Endothelial cell (in vitro differentiated cells): ENCODE measurements at regions not wholly inside any gene's neighbourhood (a gene's known extent, or its start where the extent isn't known, plus 50 kb on each side); places are given as distances from the start of the nearest gene placed in this dataset.

ENCODE experiments used
- DNase-seq: peaks from one replicate; pipeline ENCODE4 v3.0.0; 2021; ENCODE audit warnings: low spot score
- H3K27ac Mint-ChIP-seq: one replicate; pipeline ENCODE4 v1.8.0; 2021; ENCODE audit warnings: mixed read lengths, inconsistent platforms; ENCODE audit not compliant: unreplicated experiment
- H3K27me3 Mint-ChIP-seq: one replicate; pipeline ENCODE4 v1.8.0; 2021; ENCODE audit warnings: mild to moderate bottlenecking, moderate library complexity, mixed read lengths, inconsistent platforms; ENCODE audit not compliant: unreplicated experiment
- H3K36me3 Mint-ChIP-seq: one replicate; pipeline ENCODE4 v1.8.0; 2021; ENCODE audit warnings: mild to moderate bottlenecking, low read depth, mixed read lengths, inconsistent platforms; ENCODE audit not compliant: unreplicated experiment
- H3K4me1 Mint-ChIP-seq: one replicate; pipeline ENCODE4 v1.8.0; 2021; ENCODE audit warnings: mild to moderate bottlenecking, mixed read lengths, inconsistent platforms; ENCODE audit not compliant: unreplicated experiment
- H3K4me3 Mint-ChIP-seq: one replicate; pipeline ENCODE4 v1.8.0; 2021; ENCODE audit warnings: mild to moderate bottlenecking, mixed read lengths, inconsistent platforms; ENCODE audit not compliant: unreplicated experiment
- H3K9me3 Mint-ChIP-seq: one replicate; pipeline ENCODE4 v1.8.0; 2021; ENCODE audit warnings: mixed read lengths, inconsistent platforms; ENCODE audit not compliant: unreplicated experiment
- TF ChIP-seq, protein P1 (sequence below): fragments of 200-600 bp; sonication (generic); IDR thresholded peaks from one replicate; pipeline ENCODE4 v1.5.0; 2021; ENCODE audit warnings: antibody characterized with exemption; ENCODE audit not compliant: unreplicated experiment

DNA sequence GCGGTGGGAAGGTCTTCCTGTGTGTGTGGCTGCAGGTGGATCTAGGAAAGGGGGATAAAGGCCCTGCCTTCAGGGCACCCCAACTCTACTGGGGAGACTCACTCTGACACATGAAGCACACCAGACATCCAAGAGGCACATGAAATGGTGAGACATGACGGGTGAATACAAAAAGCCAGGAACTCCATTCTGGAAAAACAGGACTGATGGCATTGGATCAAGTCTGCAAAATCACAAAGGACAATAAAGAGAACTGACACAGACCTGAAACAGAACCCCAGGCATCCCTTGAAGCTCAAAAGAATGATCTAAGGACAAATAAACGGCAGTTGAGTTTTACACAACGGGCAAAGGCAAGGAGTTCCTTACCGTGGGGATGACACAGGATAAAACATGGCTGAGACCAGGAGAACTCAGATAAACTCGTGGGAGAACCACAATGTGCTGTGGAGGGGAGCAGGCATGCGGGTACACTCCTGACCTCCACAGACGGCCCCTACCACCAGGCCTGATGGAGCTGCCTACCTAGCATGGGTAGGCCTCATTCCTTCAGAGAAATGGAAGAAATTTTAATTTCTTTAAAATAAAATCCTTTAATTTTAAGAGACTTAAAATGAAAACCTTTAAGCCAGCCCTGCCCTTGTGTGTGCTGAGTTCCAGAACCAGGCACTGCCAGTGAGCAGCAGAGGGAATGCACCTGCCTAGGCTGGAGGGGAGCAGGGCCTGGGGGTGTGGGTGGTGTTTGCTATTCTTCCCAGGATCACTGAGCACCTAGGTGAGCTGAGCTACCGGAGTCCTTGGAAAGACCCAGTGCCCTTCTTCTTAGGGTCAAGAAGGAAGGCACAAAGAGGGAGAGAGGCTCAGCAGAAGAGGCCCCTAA lies 100.1 kb downstream of the SINHCAF start:
- Mint-ChIP-seq H3K27me3 (peaks cover 7% of the 10 kb centered on the region), H3K27ac (peak overlapping the region; percentile 57), H3K36me3 (peaks cover 3% of the 10 kb centered on the region)

DNA sequence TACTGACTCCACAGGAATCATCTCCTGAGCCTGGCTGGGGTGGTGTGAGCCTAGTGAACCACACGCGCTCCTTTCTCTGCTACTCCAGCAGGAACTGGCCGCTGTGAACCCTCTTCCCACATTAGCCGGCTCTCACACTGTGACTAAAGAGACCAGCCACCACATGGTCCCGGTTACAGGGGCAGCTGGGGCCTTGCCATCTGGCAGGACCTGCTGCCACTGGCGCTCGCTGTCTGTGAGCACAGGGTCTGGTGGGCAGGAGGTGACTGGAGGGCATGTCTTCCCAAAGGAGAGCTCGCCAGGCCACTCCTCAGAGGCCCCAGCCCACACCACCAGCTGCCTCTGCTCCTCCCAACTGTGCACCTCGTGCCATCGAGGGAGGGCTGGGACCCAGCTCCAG lies 99.3 kb downstream of the SINHCAF start:
- Mint-ChIP-seq H3K36me3 (peaks cover 3% of the 10 kb centered on the region), H3K9me3 (no peaks in the 10 kb centered on the region), H3K4me3 (no peak overlapping the region), H3K27ac (no peak overlapping the region), H3K4me1 (peaks cover 16% of the 10 kb centered on the region), H3K27me3 (peaks cover 7% of the 10 kb centered on the region)
- DNase-seq, result no peak
- TF ChIP-seq, protein P1, sequence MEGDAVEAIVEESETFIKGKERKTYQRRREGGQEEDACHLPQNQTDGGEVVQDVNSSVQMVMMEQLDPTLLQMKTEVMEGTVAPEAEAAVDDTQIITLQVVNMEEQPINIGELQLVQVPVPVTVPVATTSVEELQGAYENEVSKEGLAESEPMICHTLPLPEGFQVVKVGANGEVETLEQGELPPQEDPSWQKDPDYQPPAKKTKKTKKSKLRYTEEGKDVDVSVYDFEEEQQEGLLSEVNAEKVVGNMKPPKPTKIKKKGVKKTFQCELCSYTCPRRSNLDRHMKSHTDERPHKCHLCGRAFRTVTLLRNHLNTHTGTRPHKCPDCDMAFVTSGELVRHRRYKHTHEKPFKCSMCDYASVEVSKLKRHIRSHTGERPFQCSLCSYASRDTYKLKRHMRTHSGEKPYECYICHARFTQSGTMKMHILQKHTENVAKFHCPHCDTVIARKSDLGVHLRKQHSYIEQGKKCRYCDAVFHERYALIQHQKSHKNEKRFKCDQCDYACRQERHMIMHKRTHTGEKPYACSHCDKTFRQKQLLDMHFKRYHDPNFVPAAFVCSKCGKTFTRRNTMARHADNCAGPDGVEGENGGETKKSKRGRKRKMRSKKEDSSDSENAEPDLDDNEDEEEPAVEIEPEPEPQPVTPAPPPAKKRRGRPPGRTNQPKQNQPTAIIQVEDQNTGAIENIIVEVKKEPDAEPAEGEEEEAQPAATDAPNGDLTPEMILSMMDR, result no peak

More for the DNA sequence above, 100.1 kb downstream of the SINHCAF start:
- peaks cover 16% of the 10 kb centered on the region for H3K4me1 Mint-ChIP-seq
- TF ChIP-seq, protein P1, result no peak
- no peaks in the 10 kb centered on the region for H3K9me3 Mint-ChIP-seq
- H3K4me3 Mint-ChIP-seq, result peak overlapping the region; percentile 37
- no peak for DNase-seq

DNA sequence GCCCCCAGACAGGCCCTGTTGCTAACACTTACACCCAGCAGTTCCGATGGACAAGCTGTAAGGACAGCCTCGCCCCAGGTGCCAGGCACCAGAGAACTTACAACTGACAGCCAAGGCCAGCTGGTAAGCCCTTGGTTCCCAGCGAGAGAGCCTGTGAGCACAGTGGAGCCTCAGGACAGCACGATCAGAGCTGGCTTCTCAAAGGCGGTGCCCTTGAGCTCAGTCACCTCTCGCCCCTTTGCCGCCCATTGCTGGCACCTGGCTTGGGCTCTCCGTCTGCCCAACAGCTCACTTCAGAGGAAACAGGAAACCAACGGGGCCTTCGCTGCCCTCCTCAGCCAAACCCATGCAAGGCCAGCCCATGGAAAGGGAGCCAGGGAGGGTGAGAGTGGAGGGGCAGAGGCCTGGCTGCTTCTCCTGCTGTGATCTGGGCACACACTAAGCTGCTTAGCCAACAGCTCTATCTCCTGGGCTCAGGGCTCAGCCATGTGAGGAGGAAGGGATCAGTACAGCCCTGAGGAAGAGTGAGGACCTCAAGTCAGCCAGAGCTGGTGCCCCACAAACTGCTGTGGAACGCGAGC lies 98.5 kb downstream of the SINHCAF start:
- H3K27ac Mint-ChIP-seq, result no peak overlapping the region
- no peaks in the 10 kb centered on the region for H3K9me3 Mint-ChIP-seq
- TF ChIP-seq, protein P1, result no peak
- no peak for DNase-seq
- no peaks in the 10 kb centered on the region for H3K27me3 Mint-ChIP-seq
- peaks cover 14% of the 10 kb centered on the region for H3K4me1 Mint-ChIP-seq
- H3K4me3 Mint-ChIP-seq, result no peak overlapping the region
- H3K36me3 Mint-ChIP-seq, result peaks cover 3% of the 10 kb centered on the region

DNA sequence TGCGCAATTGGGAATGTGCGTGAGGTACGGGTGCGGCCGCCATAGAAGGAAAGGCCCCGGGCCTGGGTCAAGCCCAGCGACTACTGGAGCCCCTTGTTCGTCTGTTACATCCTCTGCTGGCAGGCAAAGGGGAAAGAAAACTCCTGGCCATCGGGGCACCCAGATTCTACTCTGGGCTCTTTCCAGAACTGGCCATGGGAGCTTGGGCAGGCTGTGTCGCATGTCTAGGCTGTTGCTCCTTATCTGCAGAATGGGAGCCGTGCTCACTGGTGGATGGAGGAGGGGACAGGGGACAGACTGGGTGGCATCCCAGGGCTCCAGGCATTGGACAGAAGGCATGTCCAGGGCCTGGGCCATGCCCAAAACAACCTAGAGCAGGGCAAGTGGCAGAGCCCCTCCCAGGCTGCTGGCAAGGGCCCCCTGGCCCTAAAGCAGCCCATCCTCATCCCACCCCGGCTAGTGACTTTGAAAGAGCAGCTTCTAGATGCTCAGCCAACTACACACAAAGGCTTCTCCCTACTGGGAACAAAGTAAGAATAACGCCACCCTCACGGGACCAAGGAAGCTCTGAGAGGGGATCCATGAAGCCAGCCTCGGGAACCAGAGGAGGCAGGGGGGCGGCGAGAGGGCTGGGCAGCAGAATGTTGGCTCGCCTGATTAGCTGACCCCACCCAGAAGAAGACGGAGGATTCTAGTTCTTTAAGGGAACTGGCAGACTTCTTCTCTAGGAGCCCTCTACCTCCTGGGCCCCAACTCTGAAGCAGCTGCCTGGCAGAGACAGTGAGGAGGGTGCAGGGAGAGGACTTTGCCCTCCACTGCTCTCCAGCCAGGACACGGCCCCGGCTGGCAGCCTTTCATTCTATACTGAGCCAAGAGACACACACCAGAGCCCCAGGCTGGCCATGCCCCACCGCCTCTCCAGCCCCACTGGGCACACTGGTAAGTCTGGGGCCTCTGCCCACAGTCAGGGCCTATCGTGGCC lies 96.8 kb downstream of the SINHCAF start:
- DNase-seq, result no peak
- TF ChIP-seq, protein P1, result no peak
- Mint-ChIP-seq H3K36me3 (peaks cover 3% of the 10 kb centered on the region), H3K4me3 (no peak overlapping the region), H3K27me3 (peaks cover 3% of the 10 kb centered on the region), H3K27ac (no peak overlapping the region), H3K4me1 (peaks cover 11% of the 10 kb centered on the region), H3K9me3 (no peaks in the 10 kb centered on the region)
